Heart left ventricle (tissue), 16 donors: ENCODE measurements at regions not wholly inside any gene's neighbourhood (a gene's known extent, or its start where the extent isn't known, plus 50 kb on each side); places are given as distances from the start of the nearest gene placed in this dataset.

ENCODE experiments used
- ATAC-seq, 4 donors: fragments of 200-7000 bp; cut with Tn5 transposase; one replicate each; pipeline ENCODE4 v1.9.1; 2020 to 2022; ENCODE audit warnings: moderate library complexity in 4 of 4, mild to moderate bottlenecking in 3 of 4, moderate number of reproducible peaks in 1 of 4
- DNase-seq, 5 donors: peaks; one replicate each; pipeline ENCODE4 v3.0.0-alpha.2; 2020
- H3K27ac ChIP-seq, 12 donors: fragments of 200-600 bp; sonication (generic) in 4 of 12; one replicate each; pipeline versions ENCODE4 v1.5.0 to v1.8.0; 2016 to 2022; ENCODE audit warnings: mild to moderate bottlenecking in 2 of 12
- H3K27me3 ChIP-seq, 9 donors: fragments of 200-600 bp; sonication (generic) in 2 of 9; one replicate each; pipeline versions ENCODE4 v1.5.1 to v1.8.0; 2016 to 2022; ENCODE audit warnings: mild to moderate bottlenecking in 3 of 9
- H3K36me3 ChIP-seq, 9 donors: fragments of 200-600 bp; sonication (generic) in 2 of 9; one replicate each; pipeline versions ENCODE4 v1.5.0 to v1.8.0; 2018 to 2022; ENCODE audit warnings: mild to moderate bottlenecking in 2 of 9
- H3K4me1 ChIP-seq, 12 donors: fragments of 200-600 bp; sonication (generic) in 4 of 12; one replicate each; pipeline versions ENCODE4 v1.5.0 to v1.8.0; 2016 to 2022; ENCODE audit warnings: mild to moderate bottlenecking in 3 of 12
- H3K4me3 ChIP-seq, 12 donors: fragments of 200-600 bp; sonication (generic) in 4 of 12; one replicate each; pipeline versions ENCODE4 v1.5.0 to v1.8.0; 2017 to 2022; ENCODE audit warnings: mild to moderate bottlenecking in 9 of 12, moderate library complexity in 4 of 12
- H3K9me3 ChIP-seq, 12 donors: fragments of 200-600 bp; sonication (generic) in 4 of 12; one replicate each; pipeline versions ENCODE4 v1.5.0 to v1.8.0; 2016 to 2022; ENCODE audit warnings: mild to moderate bottlenecking in 1 of 12
- CTCF ChIP-seq, 12 donors: fragments of 200-600 bp; sonication (generic) in 4 of 12; IDR thresholded peaks; one replicate each; pipeline versions ENCODE4 v1.5.0 to v1.8.0; 2018 to 2022; ENCODE audit warnings: antibody characterized with exemption in 12 of 12, mild to moderate bottlenecking in 5 of 12
- POLR2A ChIP-seq, 2 donors: fragments of 450-650 bp; IDR thresholded peaks; one replicate each; pipeline ENCODE4 v1.6.1; 2017; ENCODE audit warnings: antibody characterized with exemption in 2 of 2, mild to moderate bottlenecking in 2 of 2, moderate library complexity in 2 of 2
- WGBS, 4 donors: extraction: QIAGEN DNeasy Blood & Tissue Kit in 2 of 4; methylation state at CpG; one replicate each; pipeline versions ENCODE4 v1.1.5 to v1.1.7; 2013 to 2018; 5-methylcytosine and 5-hydroxymethylcytosine counted together
- intact Hi-C, 10 donors: fragments of 100-400 bp; cut with DNase I; formaldehyde crosslinking; loops; one replicate each; pipeline versions ENCODE4 v1.11.1 to v1.14.2; 2022
- donor health status: ischemic (EF 13 %, LVEDD 7.1; RV severe dilation, severe dysfunction).
- donor health status: healthy with polysubstance abuse.
- donor health status: DM: no; HTN: yes; CAD: no.
- donor health status: DM: no; HTN: no; CAD: no.
- donor health status: ischemic (EF 25% LVEDD 6.9; RV normal size, moderate dysfunction).
- donor health status: ischemic (EF 25% LVEDD 5.7; RV mildly dilated, moderate dysfunction).
- donor health status: healthy.
- donor health status: DM: yes; HTN: yes; CAD: no.
- donor health status: ischemic (EF 35%, LVEDD 5.7; RV mildly dilated, moderate dysfunction).
- donor health status: nonischemic (EF 11% LVEDD 7.7; RV severe dilation, severe dysfunction).
- donor health status: DM: yes; HTN: yes; CAD: no.
- donor health status: PGD.
- donor health status: ischemic (EF 29% LVEDD 5.4; RV normal size, mild dysfunction).
- donor health status: nonischemic (EF 23%, LVEDD 6.1; RV moderate dilation, normal function).

GRCh38 chr5:100252037-100252436 lies 283.1 kb upstream of the FAM174A start:
- H3K4me3 ChIP-seq: no peak overlapping the region
- TF ChIP-seq POLR2A (IDR thresholded peaks at IDR 0.05): no peak
- no peak for TF ChIP-seq CTCF (IDR thresholded peaks at IDR 0.05)
- 58 to 70% (median 64%) methylated on average over 3 of the region's 3 CpGs for WGBS, 4 donors
- no peaks in the 10 kb centered on the region for H3K4me1 ChIP-seq
- H3K9me3 ChIP-seq: no peaks in the 10 kb centered on the region
- H3K27ac ChIP-seq: no peak overlapping the region
- DNase-seq (no peak), ATAC-seq (no peak)
- intact Hi-C loops: no loop called here
- H3K27me3 ChIP-seq: no peaks in the 10 kb centered on the region
- H3K36me3 ChIP-seq: no peaks in the 10 kb centered on the region

- WGBS, 4 donors: 72 to 75% (median 74%) methylated on average over 2 of the region's 2 CpGs
- DNase-seq: no peak
- no peak overlapping the region for H3K4me3 ChIP-seq
These were observed 285.3 kb upstream of the FAM174A start for GRCh38 chr5:100249884-100250269.

DNA sequence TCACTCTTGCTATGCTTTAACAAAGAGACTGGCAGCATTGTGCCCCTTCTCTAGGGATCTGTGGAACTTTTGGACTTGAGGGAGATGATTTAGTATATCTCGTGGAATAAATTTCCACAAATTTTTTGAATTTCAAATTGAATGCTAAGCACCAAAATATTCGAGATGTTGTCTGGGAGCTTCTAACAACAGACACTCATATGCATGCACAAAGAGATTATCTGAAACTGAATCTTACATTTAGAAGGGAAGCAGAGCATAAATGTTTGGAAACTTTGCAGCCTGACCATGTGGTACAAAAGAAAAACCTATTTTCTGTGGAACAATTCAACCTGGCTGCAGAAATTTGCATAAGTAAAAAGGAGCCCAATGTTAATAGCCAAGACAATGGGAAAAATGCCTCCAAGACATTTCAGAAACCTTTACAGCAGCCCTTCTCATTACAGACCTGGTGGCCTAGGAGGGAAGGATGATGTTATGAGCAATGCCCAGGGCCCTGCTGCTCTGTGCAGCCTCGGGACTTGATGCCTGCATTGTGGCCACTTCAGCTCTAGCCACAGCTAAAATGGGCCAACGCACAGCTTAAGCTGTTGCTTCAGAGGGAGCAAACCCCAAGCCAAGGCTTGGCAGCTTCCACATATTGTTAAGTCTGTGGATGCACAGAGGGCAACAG lies 285.8 kb upstream of the FAM174A start:
- H3K4me3 ChIP-seq: no peak overlapping the region
- H3K27me3 ChIP-seq: no peaks in the 10 kb centered on the region
- no peaks in the 10 kb centered on the region for H3K4me1 ChIP-seq
- DNase-seq: no peak
- no peak for ATAC-seq
- H3K36me3 ChIP-seq: no peaks in the 10 kb centered on the region
- peaks cover 0 to 3% (median 0%) of the 10 kb centered on the region in 12 donors for H3K9me3 ChIP-seq
- intact Hi-C loops: no loop called here
- TF ChIP-seq POLR2A (IDR thresholded peaks at IDR 0.05) (no peak), CTCF (IDR thresholded peaks at IDR 0.05) (no peak)
- 74 to 83% (median 81%) methylated on average over 4 of the region's 4 CpGs for WGBS, 4 donors
- H3K27ac ChIP-seq: no peak overlapping the region

More at GRCh38 chr5:100249884-100250269, 285.3 kb upstream of the FAM174A start:
- TF ChIP-seq CTCF (IDR thresholded peaks at IDR 0.05): no peak
- TF ChIP-seq POLR2A (IDR thresholded peaks at IDR 0.05): no peak
- no peak for ATAC-seq
- Histone ChIP-seq H3K27me3 (no peaks in the 10 kb centered on the region), H3K36me3 (no peaks in the 10 kb centered on the region), H3K9me3 (no peaks in the 10 kb centered on the region), H3K27ac (no peak overlapping the region), H3K4me1 (no peaks in the 10 kb centered on the region)
- intact Hi-C loops: no loop called here

GRCh38 chr5:100232736-100233135 lies 302.4 kb upstream of the FAM174A start:
- H3K27me3 ChIP-seq: no peaks in the 10 kb centered on the region
- H3K27ac ChIP-seq: no peak overlapping the region
- no peaks in the 10 kb centered on the region for H3K4me1 ChIP-seq
- intact Hi-C loops: no loop called here
- peaks cover 0 to 11% (median 0%) of the 10 kb centered on the region in 12 donors for H3K9me3 ChIP-seq
- WGBS, 4 donors: 69 to 78% (median 75%) methylated on average over 3 of the region's 3 CpGs
- DNase-seq: no peak
- H3K36me3 ChIP-seq: no peaks in the 10 kb centered on the region
- TF ChIP-seq CTCF (IDR thresholded peaks at IDR 0.05) (no peak), POLR2A (IDR thresholded peaks at IDR 0.05) (no peak)
- no peak for ATAC-seq
- H3K4me3 ChIP-seq: no peak overlapping the region
